ENCODE measurements at regions not wholly inside any gene's neighbourhood (a gene's known extent, or its start where the extent isn't known, plus 50 kb on each side); places are given as distances from the start of the nearest gene placed in this dataset.

- FAIRE-seq = no peak
- H3K27me3 ChIP-seq (ENCODE audit: control insufficient read depth, insufficient read depth, low read length) = no peaks in the 10 kb centered on the region
- no peaks in the 10 kb centered on the region for H3K36me3 ChIP-seq (ENCODE audit: control insufficient read depth, insufficient read depth, low read length)
- DNase-seq (ENCODE audit: low read depth) = no peak
- TF ChIP-seq CTCF (IDR thresholded peaks at IDR 0.05; ENCODE audit: insufficient read depth, low read length, severe bottlenecking) = no peak
- no peak overlapping the region for H3K4me3 ChIP-seq (ENCODE audit: low read depth, low read length)
Observed at GRCh38 chr6:14280006-14280510, 162.5 kb downstream of the CD83 start.

GRCh38 chr6:14280766-14281293 lies 163.3 kb downstream of the CD83 start:
- H3K27me3 ChIP-seq (ENCODE audit: control insufficient read depth, insufficient read depth, low read length) = no peaks in the 10 kb centered on the region
- FAIRE-seq (no peak), DNase-seq (ENCODE audit: low read depth) (no peak)
- no peak overlapping the region for H3K4me3 ChIP-seq (ENCODE audit: low read depth, low read length)
- H3K36me3 ChIP-seq (ENCODE audit: control insufficient read depth, insufficient read depth, low read length) = no peaks in the 10 kb centered on the region
- TF ChIP-seq CTCF (IDR thresholded peaks at IDR 0.05; ENCODE audit: insufficient read depth, low read length, severe bottlenecking) = no peak

- no peak for FAIRE-seq
- no peak overlapping the region for H3K4me3 ChIP-seq (ENCODE audit: low read depth, low read length)
- TF ChIP-seq CTCF (IDR thresholded peaks at IDR 0.05; ENCODE audit: insufficient read depth, low read length, severe bottlenecking) = no peak
- H3K27me3 ChIP-seq (ENCODE audit: control insufficient read depth, insufficient read depth, low read length) = no peaks in the 10 kb centered on the region
- no peaks in the 10 kb centered on the region for H3K36me3 ChIP-seq (ENCODE audit: control insufficient read depth, insufficient read depth, low read length)
- DNase-seq (ENCODE audit: low read depth) = no peak
Observed at GRCh38 chr6:14281811-14282660, 164.5 kb downstream of the CD83 start.

- no peaks in the 10 kb centered on the region for H3K27me3 ChIP-seq (ENCODE audit: control insufficient read depth, insufficient read depth, low read length)
- FAIRE-seq (no peak), DNase-seq (ENCODE audit: low read depth) (no peak)
- no peaks in the 10 kb centered on the region for H3K36me3 ChIP-seq (ENCODE audit: control insufficient read depth, insufficient read depth, low read length)
- TF ChIP-seq CTCF (IDR thresholded peaks at IDR 0.05; ENCODE audit: insufficient read depth, low read length, severe bottlenecking) = no peak
- no peak overlapping the region for H3K4me3 ChIP-seq (ENCODE audit: low read depth, low read length)
Observed at GRCh38 chr6:14282854-14283505, 165.4 kb downstream of the CD83 start.

- FAIRE-seq (no peak), DNase-seq (ENCODE audit: low read depth) (no peak)
Observed at GRCh38 chr6:14283600-14284235, 166.1 kb downstream of the CD83 start.

More at GRCh38 chr6:14283600-14284235, 166.1 kb downstream of the CD83 start:
- no peak for TF ChIP-seq CTCF (IDR thresholded peaks at IDR 0.05; ENCODE audit: insufficient read depth, low read length, severe bottlenecking)
- H3K4me3 ChIP-seq (ENCODE audit: low read depth, low read length) = no peak overlapping the region
- H3K36me3 ChIP-seq (ENCODE audit: control insufficient read depth, insufficient read depth, low read length) = no peaks in the 10 kb centered on the region
- H3K27me3 ChIP-seq (ENCODE audit: control insufficient read depth, insufficient read depth, low read length) = no peaks in the 10 kb centered on the region
